A673 (cell line): ENCODE measurements at regions not wholly inside any gene's neighbourhood (a gene's known extent, or its start where the extent isn't known, plus 50 kb on each side); places are given as distances from the start of the nearest gene placed in this dataset.

Experiments
- BruUV-seq: library from RNA; stranded (reverse); fragments of 400-500 nt; replicated peaks from 2 replicates; lab custom pipeline; 2021; lab: Mats Ljungman, UMichigan
- CTCF ChIA-PET: fragments of 300-600 bp; sonication (Branson Sonifier 250); formaldehyde crosslinking; loops from one replicate; lab custom pipeline; 2022; ENCODE audit warnings: antibody characterized with exemption; lab: Charles Lee
- POLR2A ChIA-PET: fragments of 300-600 bp; sonication (Branson Sonifier 250); formaldehyde crosslinking; loops from one replicate; lab custom pipeline; 2022; ENCODE audit warnings: antibody characterized with exemption; ENCODE audit not compliant: low non-redundant PET; lab: Charles Lee
- DNase-seq: peaks from one replicate; pipeline ENCODE4 v3.0.0-alpha.2; 2015; ENCODE audit warnings: low spot score
- H3K27ac ChIP-seq: fragments of 200-600 bp; sonication (generic); 2 replicates; pipeline ENCODE4 v1.5.1; 2016; ENCODE audit warnings: mixed run types, low read depth, mild to moderate bottlenecking, mixed read lengths, antibody characterized with exemption, low read length; ENCODE audit not compliant: poor library complexity, severe bottlenecking
- H3K27me3 ChIP-seq: fragments of 200-600 bp; sonication (generic); replicated peaks from 2 replicates; pipeline ENCODE4 v1.6.1; 2017; ENCODE audit warnings: mixed run types, low read depth, mild to moderate bottlenecking, mixed read lengths, antibody characterized with exemption, low read length; ENCODE audit not compliant: insufficient read depth, poor library complexity
- H3K36me3 ChIP-seq: fragments of 200-600 bp; sonication (generic); 2 replicates; pipeline ENCODE4 v1.6.1; 2016; ENCODE audit warnings: mixed run types, mild to moderate bottlenecking, mixed read lengths, antibody characterized with exemption, low read length; ENCODE audit not compliant: insufficient read depth, poor library complexity, severe bottlenecking
- H3K4me1 ChIP-seq: fragments of 200-600 bp; sonication (generic); 2 replicates; pipeline ENCODE4 v1.6.1; 2017; ENCODE audit warnings: mixed run types, mild to moderate bottlenecking, mixed read lengths, antibody characterized with exemption, low read length; ENCODE audit not compliant: insufficient read depth, poor library complexity, severe bottlenecking
- H3K4me3 ChIP-seq: fragments of 200-600 bp; sonication (generic); 2 replicates; pipeline ENCODE4 v1.5.1; 2016; ENCODE audit warnings: low read depth, mixed run types, mild to moderate bottlenecking, mixed read lengths, low read length; ENCODE audit not compliant: poor library complexity, severe bottlenecking
- H3K9me3 ChIP-seq: fragments of 200-600 bp; sonication (generic); 2 replicates; pipeline ENCODE4 v1.6.1; 2016; ENCODE audit warnings: mixed run types, low read depth, mild to moderate bottlenecking, mixed read lengths, antibody characterized with exemption, low read length; ENCODE audit not compliant: poor library complexity, severe bottlenecking
- CTCF ChIP-seq: fragments of 300-800, 200-600 bp; sonication (generic); conservative IDR thresholded peaks from 2 replicates; pipeline ENCODE4 v1.5.1; 2017; ENCODE audit warnings: low read depth, mild to moderate bottlenecking, antibody characterized with exemption, low read length, moderate library complexity, mixed read lengths
- EZH2 ChIP-seq: fragments of 200-600 bp; sonication (generic); IDR thresholded peaks from 2 replicates; pipeline ENCODE4 v1.6.1; 2017; ENCODE audit warnings: borderline replicate concordance, low read depth, mild to moderate bottlenecking, mixed read lengths, antibody characterized with exemption, low read length; ENCODE audit not compliant: poor library complexity, severe bottlenecking
- intact Hi-C: fragments of 100-400 bp; cut with micrococcal nuclease; formaldehyde crosslinking; loops from one replicate; pipeline ENCODE4 v1.10.0; 2022; ENCODE audit not compliant: unreplicated experiment

GRCh38 chr10:83459124-83459523 is 680.2 kb upstream of the GHITM start:
- Histone ChIP-seq H3K4me1 (no peaks in the 10 kb centered on the region), H3K36me3 (no peaks in the 10 kb centered on the region), H3K27me3 (no peaks in the 10 kb centered on the region), H3K9me3 (peaks cover 10% of the 10 kb centered on the region), H3K4me3 (no peak overlapping the region), H3K27ac (no peak overlapping the region)
- CTCF ChIA-PET: no interaction called here
- no peak for DNase-seq
- intact Hi-C loops: no loop called here
- no peak for TF ChIP-seq CTCF
- POLR2A ChIA-PET: no interaction called here
- BruUV-seq: no TSS peak

- TF ChIP-seq CTCF (no peak), EZH2 (no peak)
- no peaks in the 10 kb centered on the region for H3K9me3 ChIP-seq
- no peaks in the 10 kb centered on the region for H3K27me3 ChIP-seq
- CTCF ChIA-PET: no interaction called here
- no peaks in the 10 kb centered on the region for H3K4me1 ChIP-seq
- intact Hi-C loops: no loop called here
- POLR2A ChIA-PET: no interaction called here
- no peak overlapping the region for H3K27ac ChIP-seq
- H3K36me3 ChIP-seq: no peaks in the 10 kb centered on the region
- no peak for DNase-seq
- BruUV-seq: no TSS peak
- no peak overlapping the region for H3K4me3 ChIP-seq
Observed at GRCh38 chr10:83469728-83470331, 669.5 kb upstream of the GHITM start.

- Histone ChIP-seq H3K4me3 (no peak overlapping the region), H3K4me1 (no peaks in the 10 kb centered on the region), H3K27me3 (no peaks in the 10 kb centered on the region), H3K27ac (no peak overlapping the region), H3K36me3 (no peaks in the 10 kb centered on the region), H3K9me3 (peaks cover 17% of the 10 kb centered on the region)
- POLR2A ChIA-PET: no interaction called here
- intact Hi-C loops: no loop called here
- TF ChIP-seq EZH2 (no peak), CTCF (no peak)
- CTCF ChIA-PET: no interaction called here
- no TSS peak for BruUV-seq
- no peak for DNase-seq
Observed at GRCh38 chr10:83476211-83476610, 663.1 kb upstream of the GHITM start.
